DMS 273 (cell line): ENCODE measurements at regions not wholly inside any gene's neighbourhood (a gene's known extent, or its start where the extent isn't known, plus 50 kb on each side); places are given as distances from the start of the nearest gene placed in this dataset.

Experiments used
- DNase-seq: peaks from one replicate; lab custom pipeline; 2025; ENCODE audit not compliant: unreplicated experiment; lab: John Stamatoyannopoulos, UW

DNA sequence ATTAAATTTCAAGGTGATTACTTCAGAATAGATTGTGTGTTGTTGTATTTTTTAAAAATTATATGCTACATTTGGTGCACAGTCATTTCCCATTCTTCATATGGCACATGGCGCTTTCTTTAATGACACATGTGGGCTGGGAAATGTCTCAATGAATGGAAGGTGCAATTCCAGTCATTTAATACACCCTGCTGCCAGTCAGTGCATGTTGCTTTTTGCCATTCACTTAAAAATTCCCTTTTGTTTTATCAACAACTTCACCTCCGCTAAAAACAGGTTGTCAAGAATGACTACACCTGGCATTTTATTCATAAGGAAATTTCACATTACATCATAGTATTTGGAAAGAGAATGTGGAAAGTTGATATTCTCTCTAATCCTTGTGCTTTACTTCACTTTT, 716.4 kb upstream of the ADAMTS5 start:
- DNase-seq: no peak

DNA sequence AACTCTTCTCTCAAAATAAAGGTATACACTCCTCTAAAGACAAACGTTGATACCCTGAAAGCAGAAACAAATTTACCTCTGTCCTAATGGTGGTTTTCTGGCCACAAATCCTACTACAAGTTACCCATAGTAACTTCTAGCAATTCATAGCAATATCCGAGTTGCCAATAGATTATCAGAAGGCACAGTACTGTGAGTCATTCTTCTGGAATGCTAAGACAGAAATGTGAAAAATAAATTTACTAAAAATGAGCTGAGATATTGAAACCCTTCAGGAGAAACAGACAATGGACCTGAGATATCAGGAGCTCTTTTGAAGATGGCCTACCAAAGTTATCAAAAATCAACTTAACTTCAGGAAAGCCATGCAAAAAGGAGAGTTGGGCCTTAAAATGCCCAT, 715.0 kb upstream of the ADAMTS5 start:
- no peak for DNase-seq

DNA sequence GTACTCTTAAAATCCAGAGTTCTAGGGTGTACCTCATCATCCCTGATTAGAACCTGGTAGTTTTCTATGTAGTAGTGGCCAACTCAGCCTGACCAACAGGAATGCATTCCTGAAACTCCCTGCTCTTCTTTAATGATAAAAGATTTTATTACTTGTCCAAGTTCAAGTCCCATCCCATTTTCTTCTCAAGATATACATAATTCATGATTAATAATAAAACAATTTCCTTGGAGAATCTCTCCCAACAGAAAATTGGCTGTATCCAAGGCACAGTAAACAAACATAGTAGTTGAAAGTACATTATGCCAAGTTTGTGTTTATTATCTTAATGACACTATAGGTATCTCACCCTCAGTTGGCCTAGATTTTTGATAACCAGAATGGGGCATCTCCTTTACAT, 714.1 kb upstream of the ADAMTS5 start:
- DNase-seq: no peak

DNA sequence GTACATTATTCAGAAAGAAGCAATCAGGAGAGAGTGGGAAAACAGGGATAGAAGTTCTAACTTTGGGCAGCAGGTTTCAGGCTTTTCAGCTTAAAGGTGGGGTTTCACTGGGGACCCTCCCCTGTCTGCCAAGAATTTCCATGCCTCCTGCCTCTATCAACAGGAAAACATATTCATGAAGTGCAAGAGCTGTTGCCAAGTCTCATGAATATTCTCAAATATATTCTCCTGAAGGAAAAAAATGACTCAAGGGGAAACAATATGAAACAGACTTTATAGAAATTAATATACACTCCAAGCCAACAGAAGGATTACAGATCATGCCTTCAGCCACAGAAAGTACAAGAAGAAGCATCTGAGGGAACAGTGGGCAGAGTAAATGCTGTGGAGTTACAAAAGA, 713.3 kb upstream of the ADAMTS5 start:
- no peak for DNase-seq

DNA sequence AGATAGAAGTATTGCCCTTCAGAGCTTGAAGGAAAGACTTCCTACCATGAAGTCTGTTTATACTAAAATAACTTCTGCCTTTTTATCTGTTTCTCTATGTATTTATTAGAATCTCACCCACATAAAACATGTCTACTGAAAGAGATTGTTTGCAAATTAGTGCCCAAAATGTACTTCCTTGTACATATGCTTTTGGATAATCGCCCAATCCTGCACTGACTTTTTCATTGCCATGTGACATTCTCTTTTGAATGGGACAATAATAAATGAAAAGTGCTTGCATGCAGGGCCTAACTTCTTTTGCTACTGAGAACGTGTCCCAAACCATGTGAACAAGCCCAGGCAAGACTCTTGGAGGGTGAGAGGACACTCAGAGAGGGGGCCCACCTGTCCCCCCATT, 711.6 kb upstream of the ADAMTS5 start:
- DNase-seq: no peak

DNA sequence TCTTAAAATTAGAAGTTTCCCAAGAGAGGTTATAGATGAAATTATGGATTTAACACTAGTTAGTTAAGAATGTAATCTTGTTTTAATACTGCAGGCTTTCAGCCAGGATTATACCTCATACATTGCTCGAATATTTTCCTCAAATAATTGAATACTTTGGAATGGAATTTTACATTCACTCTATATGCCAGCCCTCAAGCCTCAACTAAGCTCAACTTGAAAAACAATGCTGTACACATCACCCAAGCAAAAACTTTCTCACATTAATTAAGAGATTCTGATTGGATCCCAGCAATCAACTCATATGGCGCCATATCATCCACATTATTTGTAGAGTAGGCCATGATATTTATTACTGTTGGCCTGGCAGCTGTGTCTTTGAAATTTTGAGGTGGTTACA, 710.7 kb upstream of the ADAMTS5 start:
- no peak for DNase-seq

DNA sequence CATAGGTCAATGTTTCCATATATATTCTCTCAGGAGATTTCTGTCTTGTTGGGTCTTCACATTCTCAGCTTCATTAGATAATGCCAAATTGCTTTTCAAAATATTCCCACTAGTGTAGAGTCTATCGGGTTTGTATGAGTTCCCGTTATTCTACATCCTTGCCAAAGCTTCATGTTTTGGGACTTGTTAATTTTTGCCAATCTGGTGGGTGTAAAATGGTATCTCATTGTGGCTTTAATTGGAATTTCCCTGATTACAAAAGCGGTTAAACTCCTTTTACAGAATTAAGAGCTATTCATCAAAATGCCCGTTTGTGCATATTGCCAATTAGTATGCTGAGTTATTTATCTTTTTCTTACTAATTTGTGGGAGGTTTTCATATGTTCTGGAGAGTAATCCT, 708.4 kb upstream of the ADAMTS5 start:
- DNase-seq: no peak

DNA sequence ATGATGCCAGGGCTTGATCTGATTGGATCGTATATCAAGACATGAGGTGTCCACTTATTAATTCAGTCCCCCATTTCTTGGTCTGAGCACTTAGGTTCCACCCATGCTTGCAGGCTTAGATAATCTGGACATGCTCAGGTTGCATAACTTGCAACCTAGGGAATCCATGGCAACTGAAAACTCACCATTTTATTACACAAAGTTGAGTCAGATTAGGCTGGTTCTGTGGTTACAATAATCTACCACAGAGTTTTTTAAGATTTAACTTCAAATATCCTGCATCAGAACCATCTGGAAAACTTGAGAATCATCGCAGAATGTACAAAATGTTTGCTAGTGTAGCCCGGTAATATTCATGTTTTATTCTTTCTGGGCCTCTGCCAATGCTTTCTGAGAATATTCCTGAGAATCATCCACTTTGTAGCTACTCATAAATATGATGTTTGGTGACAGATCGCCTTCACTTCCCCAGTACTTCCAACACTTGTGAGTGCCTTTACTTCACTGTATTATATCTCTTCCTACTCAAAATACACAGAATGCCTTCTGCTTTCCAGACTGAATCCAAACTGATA, 707.2 kb upstream of the ADAMTS5 start:
- no peak for DNase-seq

DNA sequence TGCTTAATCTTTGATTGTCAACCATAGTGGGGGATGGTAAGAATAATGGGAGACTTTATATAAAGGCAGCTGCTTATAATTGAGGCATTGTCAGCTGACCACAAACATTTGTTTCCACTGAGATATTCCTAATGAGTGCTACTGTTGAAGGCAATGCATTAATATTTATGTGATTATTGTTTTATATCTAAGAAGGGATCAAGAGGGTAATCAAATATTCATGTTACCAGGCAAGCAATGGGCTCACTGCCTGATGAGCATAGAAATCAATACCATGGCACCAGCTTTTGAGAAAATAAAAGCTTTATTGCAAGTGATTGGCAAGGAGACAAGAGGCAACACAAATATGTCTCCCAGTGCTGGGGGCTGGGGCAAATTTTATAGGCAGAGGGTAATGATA, 706.7 kb upstream of the ADAMTS5 start:
- no peak for DNase-seq

DNA sequence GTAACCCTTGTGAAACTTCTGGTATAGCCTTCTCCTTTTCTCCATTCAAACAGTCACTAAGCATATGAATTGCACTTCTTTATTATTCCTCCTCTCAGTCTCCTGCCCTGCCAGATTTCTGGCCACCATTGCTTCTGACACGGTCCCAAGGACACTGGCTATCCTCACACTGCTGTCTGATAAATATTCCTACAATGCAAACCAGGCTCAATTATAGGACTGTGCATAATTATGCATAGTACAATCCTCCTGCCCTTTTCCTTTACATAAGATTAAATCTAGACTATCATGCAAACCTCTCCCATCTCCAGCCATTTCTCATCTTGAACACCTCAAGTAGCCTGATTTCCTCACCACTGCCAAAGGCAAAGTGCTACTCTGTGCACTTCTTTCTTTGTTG, 704.3 kb upstream of the ADAMTS5 start:
- DNase-seq: no peak

DNA sequence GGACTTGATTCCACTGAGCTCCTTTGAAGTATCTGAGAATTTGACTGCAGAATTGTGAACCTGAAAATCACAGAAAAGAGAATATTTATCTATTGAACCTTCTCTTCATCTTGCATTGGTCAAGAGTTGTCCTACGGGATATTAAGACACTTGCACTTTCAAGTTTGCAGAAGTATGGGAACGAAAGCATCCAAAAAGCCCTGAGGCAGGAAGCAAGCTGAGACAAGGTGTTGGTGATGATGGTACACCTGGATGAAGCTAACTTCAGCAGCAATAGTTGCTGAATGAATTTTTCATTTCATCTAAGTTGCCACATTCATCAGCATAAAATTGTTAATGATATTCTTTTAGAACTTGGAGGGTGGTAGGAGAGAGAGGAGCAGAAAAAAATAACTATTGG, 686.6 kb upstream of the ADAMTS5 start:
- no peak for DNase-seq

DNA sequence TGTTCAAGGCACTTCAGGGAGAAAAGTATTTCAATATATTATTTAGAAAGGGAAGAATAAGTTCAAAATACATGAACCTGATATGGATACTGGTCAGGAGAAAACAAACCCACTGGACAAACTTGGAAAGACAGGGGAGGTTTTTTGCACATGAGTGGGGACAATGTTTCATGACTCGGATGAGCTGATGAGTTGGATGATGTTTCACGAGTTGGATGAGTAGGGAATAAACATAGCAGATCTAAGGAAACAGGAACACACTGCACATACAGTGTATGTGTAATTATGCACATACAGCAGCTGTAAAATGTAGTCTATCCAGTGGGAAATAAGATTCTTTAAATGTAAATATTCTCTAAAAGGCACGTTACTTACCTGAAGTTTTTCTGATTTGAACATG, 682.9 kb upstream of the ADAMTS5 start:
- no peak for DNase-seq

DNA sequence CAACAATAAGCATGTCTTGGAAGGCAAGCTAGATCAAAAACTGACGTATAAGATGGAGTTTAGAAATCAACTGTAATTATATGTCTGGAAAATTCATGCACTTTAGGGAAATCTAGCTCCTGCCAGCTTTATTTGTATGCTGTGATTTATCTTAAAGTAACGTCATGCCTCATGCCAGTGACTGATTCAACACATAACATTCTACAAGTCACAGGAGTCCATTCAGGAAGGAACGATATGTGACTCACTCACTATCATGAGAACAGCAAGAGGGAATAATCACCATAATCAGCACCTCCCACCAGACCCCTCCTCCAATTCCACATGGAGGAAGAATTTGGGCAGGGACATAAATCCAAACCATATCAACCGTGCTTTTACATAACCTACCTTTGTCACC, 682.4 kb upstream of the ADAMTS5 start:
- DNase-seq: no peak

DNA sequence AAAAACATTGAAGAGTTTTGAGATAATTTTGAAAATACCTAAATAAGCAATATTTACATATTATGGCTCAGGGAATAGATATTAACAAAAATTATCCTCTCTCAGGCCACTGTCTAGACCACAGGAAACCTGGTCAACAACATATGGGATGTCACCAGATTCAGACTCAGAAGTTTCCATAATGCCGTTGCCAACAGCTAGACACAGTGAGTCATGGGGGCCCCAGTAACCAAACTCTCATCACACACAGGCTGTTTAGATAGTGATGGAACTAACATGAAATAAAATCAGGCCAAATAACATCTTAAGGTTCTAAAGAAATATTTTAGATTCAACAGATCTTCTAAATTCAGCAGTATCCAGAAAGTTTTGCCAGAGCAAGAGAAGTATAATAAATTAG, 681.7 kb upstream of the ADAMTS5 start:
- no peak for DNase-seq

DNA sequence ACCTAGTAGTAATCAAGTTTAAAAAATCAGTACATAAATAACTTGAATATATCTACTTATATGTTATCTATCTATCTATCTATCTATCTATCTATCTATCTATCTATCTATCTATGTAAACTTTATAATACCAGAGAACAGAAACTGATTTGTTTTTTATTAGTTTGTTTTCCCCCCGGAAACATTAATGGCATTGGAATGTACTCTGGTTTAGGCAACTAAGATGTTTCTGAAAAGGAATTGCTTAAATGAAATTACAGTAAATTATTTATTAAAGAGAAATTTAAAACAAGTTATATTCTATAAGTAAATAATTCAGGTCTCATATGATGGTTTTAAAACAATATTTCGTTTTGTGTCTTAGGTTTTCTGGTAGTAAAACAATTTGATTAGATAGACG, 681.0 kb upstream of the ADAMTS5 start:
- DNase-seq: no peak

DNA sequence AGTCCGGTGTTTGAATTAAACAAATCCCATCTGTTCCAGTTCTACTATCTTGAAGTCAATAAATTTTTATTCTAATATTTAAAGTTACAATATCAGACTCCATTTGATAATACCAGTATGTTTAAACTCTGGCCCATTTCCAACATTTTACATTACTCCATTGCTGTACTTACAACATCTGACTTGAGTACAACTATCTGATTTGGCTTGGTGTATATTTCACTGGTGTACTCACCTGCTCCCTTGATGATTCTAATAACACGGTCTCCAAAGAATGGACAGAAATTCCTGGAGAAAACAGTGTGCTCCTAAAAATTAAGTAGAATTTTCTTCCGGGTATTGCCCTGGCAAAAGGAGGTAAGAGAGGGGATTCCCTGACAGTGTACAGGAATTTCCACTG, 680.5 kb upstream of the ADAMTS5 start:
- no peak for DNase-seq

DNA sequence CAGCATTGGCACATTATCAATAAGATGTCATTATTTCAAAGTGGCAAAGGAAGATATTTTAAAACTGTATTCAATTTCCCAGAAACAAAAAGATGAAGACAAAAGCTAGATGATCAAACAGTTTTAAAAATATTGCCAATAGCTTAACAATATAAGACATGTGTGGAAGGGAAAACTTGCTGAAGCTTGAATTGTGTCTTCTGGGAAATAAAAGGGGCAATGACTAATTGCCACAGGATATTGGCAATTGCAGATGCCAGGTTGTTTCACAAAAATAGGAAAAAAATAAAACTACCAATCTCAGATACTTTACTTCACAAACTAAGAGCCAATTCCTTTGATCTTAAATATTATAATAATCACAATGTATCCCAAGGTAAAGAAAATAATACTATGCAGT, 679.8 kb upstream of the ADAMTS5 start:
- no peak for DNase-seq

DNA sequence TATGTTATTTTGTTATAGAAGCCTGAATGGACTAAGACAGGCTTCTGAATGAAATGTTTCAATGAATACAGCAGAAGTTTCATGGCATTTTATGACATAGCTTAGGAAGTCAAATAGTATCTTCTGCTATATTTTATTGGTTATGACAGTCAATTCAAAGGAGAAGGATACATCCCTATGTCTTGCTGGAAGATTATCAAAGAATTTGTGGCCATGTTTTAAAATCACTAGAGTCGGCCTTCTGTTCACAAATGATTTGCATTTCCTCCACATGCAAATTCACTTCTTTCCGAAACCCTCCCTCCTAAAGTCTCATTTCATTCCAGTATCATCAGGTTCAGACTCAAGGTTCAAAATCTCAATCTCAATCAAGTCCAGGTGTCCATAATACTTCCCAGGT, 679.2 kb upstream of the ADAMTS5 start:
- no peak for DNase-seq

DNA sequence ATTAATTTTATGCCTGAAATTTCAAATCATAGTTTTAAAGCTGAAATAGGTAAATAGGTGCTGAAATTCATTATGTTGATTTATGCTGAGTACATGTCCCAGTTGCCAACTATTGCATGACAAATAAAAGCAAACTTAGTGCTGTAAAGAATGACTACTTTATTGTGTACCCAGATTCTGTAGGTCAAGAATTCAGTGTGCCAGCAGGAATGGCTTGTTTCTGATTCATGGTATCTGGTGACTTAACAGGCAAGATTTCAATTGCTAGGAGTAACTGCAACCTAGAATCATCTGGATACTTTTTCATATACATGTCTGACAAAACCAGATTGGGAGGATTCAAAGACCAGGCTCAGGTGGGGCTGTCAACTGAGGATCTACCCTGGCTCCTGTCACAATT, 678.4 kb upstream of the ADAMTS5 start:
- DNase-seq: no peak

DNA sequence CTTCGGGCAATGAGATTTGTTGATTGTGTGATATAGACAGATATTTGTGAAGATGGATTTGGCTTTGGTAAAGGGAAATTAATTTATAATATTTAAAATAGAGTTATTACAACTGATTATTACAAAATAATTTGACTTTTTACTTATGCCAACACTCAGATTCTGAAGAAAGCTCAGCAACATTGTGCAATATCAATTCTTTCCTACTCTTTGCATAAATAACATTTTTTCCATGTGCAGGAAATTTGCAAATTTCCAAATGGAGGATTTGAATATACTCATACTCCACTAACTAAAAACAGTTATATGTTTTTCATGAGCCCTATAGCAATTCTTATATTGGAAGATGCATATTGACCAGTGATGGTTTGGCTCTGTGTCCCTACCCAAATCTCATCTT, 676.4 kb upstream of the ADAMTS5 start:
- no peak for DNase-seq

DNA sequence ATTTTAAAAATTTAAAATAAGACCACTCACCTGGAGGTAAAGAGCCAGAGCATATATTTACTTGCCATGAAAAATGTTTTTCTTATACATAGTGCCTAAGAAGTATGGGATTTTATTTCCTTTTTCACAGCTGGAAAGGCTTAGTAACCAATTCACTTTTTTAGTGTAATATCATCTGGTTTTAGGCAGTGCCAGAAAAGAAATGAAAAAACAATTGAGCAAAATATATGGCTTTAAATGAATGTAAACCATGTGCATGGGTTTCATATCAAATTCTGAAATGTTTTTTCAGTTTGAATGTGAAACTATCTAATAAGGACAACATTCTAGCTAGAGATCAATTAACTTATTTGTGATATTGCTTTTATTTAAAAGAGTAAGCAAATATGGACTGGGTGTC, 672.4 kb upstream of the ADAMTS5 start:
- no peak for DNase-seq

DNA sequence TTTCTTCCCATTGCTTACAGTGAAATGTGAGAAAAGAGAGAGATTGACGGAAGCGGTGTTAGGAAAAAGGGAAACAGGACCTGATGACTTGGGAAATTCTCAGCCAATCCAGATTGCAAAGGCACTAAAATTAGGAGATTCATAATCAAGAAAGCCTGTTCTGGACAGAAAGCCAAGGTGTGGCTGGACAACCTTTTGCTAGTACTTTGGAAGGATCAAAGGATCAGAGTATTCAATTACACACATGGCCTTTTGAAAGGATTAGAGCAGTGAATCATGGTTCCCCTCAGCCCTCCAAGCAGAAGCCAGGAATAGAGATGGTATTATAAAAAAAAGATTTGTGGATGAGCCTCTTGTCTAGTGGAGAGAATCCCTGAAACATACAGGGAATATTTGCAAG, 669.8 kb upstream of the ADAMTS5 start:
- DNase-seq: no peak

DNA sequence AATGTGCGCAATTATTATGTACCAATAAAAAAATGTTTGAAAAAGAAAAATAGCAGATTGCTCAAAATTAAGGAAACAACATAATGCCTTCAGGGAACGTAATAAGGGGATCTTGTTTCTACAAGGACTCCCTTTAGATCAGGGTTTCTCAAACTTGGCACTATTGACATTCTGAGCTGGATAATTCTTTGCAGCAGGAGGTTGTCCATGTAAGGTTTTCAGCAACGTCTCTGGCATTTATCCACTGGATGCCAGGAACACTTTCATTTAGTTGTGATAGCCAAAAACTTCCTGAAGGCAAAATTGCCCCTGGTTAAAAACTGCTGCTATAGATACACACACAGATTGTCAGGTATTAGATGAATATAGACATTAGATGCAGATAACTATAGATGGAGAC, 666.7 kb upstream of the ADAMTS5 start:
- no peak for DNase-seq

DNA sequence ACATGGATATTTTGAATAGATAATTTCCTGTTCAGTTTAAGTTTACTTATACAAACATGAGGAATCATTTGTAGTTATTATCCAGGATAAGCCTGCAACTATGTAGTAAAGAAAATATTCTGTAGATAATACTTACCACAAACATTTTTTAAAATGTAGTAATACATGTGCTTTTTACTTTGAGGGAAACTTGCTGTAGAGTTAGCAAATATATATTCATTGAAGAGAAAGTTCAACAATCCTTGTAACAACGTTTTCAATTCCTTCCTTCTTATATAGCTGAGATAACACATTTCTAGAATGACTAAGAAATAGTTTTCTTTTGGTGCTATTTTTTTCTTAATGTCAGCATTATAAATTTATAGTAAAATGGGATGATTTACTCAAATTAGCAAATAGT, 664.6 kb upstream of the ADAMTS5 start:
- no peak for DNase-seq
